Motor neuron (in vitro differentiated cells): ENCODE measurements at regions not wholly inside any gene's neighbourhood (a gene's known extent, or its start where the extent isn't known, plus 50 kb on each side); places are given as distances from the start of the nearest gene placed in this dataset.

Experiments
- ATAC-seq, 8 experiments: fragments of 200-7000 bp; cut with Tn5 transposase; replicated peaks in 6 of 8; 2 replicates each; pipeline ENCODE4 v1.8.0; 2021; ENCODE audit warnings: mild to moderate bottlenecking in 8 of 8, moderate library complexity in 8 of 8
- H3K27ac ChIP-seq, 2 donors: fragments of 250-450 bp; sonication (Bioruptor Pico); 2 replicates each; pipeline ENCODE4 v1.9.0; 2021; ENCODE audit warnings: antibody characterized with exemption in 2 of 2, mild to moderate bottlenecking in 2 of 2, moderate library complexity in 1 of 2
- H3K4me1 ChIP-seq, 2 donors: fragments of 250-450 bp; sonication (Bioruptor Pico); replicated peaks in 1 of 2; 2 replicates each; pipeline ENCODE4 v1.6.1; 2021; ENCODE audit warnings: antibody characterized with exemption in 2 of 2, mild to moderate bottlenecking in 2 of 2, moderate library complexity in 1 of 2
- H3K4me3 ChIP-seq, 5 donors: fragments of 250-450 bp; sonication (Bioruptor Pico); 2 replicates each; pipeline ENCODE4 v1.9.0; 2021; ENCODE audit warnings: antibody characterized with exemption in 5 of 5, mild to moderate bottlenecking in 5 of 5, moderate library complexity in 4 of 5
- WGBS, 10 experiments: fragments of 450-650 bp; shearing (Covaris generic); methylation state at CpG; one replicate each; pipeline ENCODE4 v1.0.0; 2022; 5-methylcytosine and 5-hydroxymethylcytosine counted together
- in situ Hi-C, 9 experiments: fragments of 400-800 bp; cut with MboI; loops; one replicate each; pipeline ENCODE4 v1.15.0; 2021; ENCODE audit warnings: low sequenced_read_pairs in 9 of 9, low pct_unique_long_range_greater_than_20kb in 2 of 9; ENCODE audit not compliant: unreplicated experiment in 9 of 9

- in situ Hi-C loops = no loop called here
- ATAC-seq = no peak
- no peak overlapping the region for H3K27ac ChIP-seq
- no peak overlapping the region for H3K4me3 ChIP-seq
- no peaks in the 10 kb centered on the region for H3K4me1 ChIP-seq
Observed at GRCh38 chr3:167188592-167188991, 191.5 kb downstream of the ZBBX start.

GRCh38 chr3:167187221-167187620, 192.9 kb downstream of the ZBBX start:
- H3K27ac ChIP-seq = no peak overlapping the region
- in situ Hi-C loops = no loop called here
- 0 to 100% (median 73%) methylated on average over 1 to 2 of the region's 2 CpGs; no CpG with 5 or more reads in 5 of the 10 experiments for WGBS, 10 experiments
- no peak for ATAC-seq
- H3K4me3 ChIP-seq = no peak overlapping the region
- no peaks in the 10 kb centered on the region for H3K4me1 ChIP-seq

- Histone ChIP-seq H3K4me3 (no peak overlapping the region), H3K4me1 (no peaks in the 10 kb centered on the region), H3K27ac (no peak overlapping the region)
- in situ Hi-C loops = no loop called here
- ATAC-seq = peak in 1 of 8 experiments; percentile 32
- 0 to 100% (median 87%) methylated on average over 1 to 3 of the region's 3 CpGs; no CpG with 5 or more reads in 3 of the 10 experiments for WGBS, 10 experiments
Observed at GRCh38 chr3:167184511-167184910, 195.6 kb downstream of the ZBBX start.

DNA sequence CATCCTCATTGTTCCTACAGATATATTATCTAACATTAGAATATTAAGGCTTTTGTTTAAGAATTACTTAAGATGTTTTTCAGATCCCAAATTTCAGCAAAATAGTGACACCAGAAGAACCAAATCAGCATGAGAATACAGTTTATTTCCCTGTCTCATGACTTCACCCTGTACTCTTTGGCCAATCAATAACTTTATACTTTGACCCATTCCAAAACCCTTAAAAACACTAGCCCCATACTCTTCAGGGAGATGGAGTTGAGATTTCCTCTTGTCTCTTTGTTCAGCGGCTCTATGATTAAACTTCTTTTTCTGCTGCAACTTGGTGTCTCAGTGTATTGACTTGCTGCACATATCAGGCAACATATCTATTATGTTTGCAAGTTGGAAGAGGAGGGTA, 207.7 kb downstream of the ZBBX start:
- in situ Hi-C loops = no loop called here
- Histone ChIP-seq H3K4me3 (no peak overlapping the region), H3K27ac (no peak overlapping the region), H3K4me1 (peaks cover 2 to 6% of the 10 kb centered on the region in 2 donors)
- ATAC-seq = no peak
- WGBS, 10 experiments = 0 to 100% (median 83%) methylated on average over 1 of the region's 1 CpG; no CpG with 5 or more reads in 3 of the 10 experiments

DNA sequence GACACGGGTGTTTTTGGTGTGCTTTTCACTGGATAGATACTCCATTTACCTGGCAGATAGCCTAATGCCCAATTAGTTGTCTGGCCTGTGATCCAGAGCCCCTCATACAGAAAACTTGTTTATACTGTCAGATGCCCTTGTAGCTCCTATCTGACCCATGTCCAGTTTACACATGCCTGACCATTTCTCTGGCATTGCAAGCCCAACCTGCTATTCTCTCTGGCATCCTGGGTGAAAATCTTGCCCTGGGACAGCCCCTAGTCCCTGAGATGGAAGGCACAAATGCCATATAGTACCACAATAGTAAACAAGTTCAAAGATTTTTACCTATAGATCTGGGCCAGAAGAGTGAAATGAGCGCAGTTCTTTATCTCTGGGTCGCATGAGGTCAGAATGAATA, 212.6 kb downstream of the ZBBX start:
- Histone ChIP-seq H3K27ac (no peak overlapping the region), H3K4me3 (no peak overlapping the region), H3K4me1 (peaks cover 3 to 6% of the 10 kb centered on the region in 2 donors)
- 20 to 100% (median 75%) methylated on average over 1 to 3 of the region's 3 CpGs; no CpG with 5 or more reads in 3 of the 10 experiments for WGBS, 10 experiments
- ATAC-seq = no peak
- in situ Hi-C loops = no loop called here

- Histone ChIP-seq H3K4me1 (peaks cover 3 to 6% of the 10 kb centered on the region in 2 donors), H3K27ac (no peak overlapping the region), H3K4me3 (no peak overlapping the region)
- 0 to 90% (median 30%) methylated on average over 1 to 4 of the region's 4 CpGs; no CpG with 5 or more reads in 1 of the 10 experiments for WGBS, 10 experiments
- in situ Hi-C loops = no loop called here
- peak in 1 of 8 experiments; percentile 38 for ATAC-seq
Observed at GRCh38 chr3:167166594-167167253, 213.4 kb downstream of the ZBBX start.

DNA sequence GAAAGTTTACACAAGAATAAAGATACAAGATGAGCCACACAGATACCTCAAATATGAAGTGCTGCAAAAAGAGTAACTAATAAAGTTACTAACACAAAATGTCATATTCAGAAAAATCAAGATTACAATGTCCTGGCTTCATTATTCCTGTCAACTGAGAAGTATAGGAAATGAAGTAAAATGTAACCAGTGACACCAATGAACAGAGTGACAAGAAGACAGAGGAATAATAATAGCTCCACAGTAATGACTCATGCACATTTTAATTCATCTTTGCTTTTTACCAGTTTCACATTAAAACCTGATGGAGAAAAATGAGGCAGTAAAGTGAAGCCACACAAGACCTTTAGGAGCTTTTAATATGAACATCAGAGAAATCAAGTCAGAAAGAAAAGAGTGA, 214.1 kb downstream of the ZBBX start:
- in situ Hi-C loops = no loop called here
- ATAC-seq = no peak
- Histone ChIP-seq H3K4me1 (peaks cover 3 to 6% of the 10 kb centered on the region in 2 donors), H3K4me3 (no peak overlapping the region), H3K27ac (no peak overlapping the region)

DNA sequence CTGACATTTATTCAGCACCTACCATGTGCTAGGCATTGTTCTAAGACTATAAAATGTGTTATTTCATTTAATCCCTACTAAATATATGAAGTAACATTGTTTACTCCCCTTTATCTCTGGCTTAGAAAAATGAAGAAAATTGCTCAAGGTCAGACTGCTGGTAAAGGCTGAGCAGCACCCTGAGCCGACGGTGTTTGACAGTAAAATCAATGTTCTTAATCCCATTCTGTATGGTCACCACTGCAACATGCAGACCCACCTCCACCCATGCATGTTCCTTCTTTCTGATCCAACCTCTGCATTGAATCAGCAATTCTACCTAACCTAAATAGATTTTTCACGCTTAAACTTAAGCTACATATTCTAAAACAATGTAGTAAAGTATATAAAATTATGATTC, 216.5 kb downstream of the ZBBX start:
- peaks cover 3 to 6% of the 10 kb centered on the region in 2 donors for H3K4me1 ChIP-seq
- 6 to 93% (median 78%) methylated on average over 1 to 3 of the region's 3 CpGs; no CpG with 5 or more reads in 1 of the 10 experiments for WGBS, 10 experiments
- no peak for ATAC-seq
- no peak overlapping the region for H3K27ac ChIP-seq
- in situ Hi-C loops = no loop called here
- no peak overlapping the region for H3K4me3 ChIP-seq

DNA sequence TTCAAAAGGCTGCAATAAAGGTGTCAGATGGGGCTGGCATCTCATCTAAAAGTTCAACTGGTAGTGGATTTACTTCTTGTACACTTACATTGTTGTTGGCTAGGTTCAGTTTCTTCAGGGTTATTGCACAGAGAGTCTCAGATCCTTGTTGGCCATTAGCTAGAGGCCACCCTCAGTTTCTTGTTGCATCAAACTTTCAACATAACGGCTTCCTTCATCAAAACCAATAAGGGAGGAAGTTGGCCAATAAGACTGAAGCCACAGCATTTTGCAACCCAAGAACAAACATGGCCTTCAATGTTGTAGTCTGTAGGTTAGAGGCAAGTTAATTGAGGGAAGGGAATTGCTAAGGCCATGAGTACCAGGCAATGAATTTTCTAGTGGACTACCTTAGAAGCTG, 218.0 kb downstream of the ZBBX start:
- Histone ChIP-seq H3K27ac (no peak overlapping the region), H3K4me3 (no peak overlapping the region), H3K4me1 (no peaks in the 10 kb centered on the region)
- no peak for ATAC-seq
- WGBS, 10 experiments = 7 to 100% (median 60%) methylated on average over 1 of the region's 1 CpG; no CpG with 5 or more reads in 6 of the 10 experiments
- in situ Hi-C loops = no loop called here

- WGBS, 10 experiments = 0 to 100% (median 50%) methylated on average over 1 of the region's 1 CpG; no CpG with 5 or more reads in 2 of the 10 experiments
- in situ Hi-C loops = no loop called here
- H3K4me1 ChIP-seq = no peaks in the 10 kb centered on the region
- no peak for ATAC-seq
- H3K4me3 ChIP-seq = no peak overlapping the region
- no peak overlapping the region for H3K27ac ChIP-seq
Observed at GRCh38 chr3:167160781-167161180, 219.3 kb downstream of the ZBBX start.

DNA sequence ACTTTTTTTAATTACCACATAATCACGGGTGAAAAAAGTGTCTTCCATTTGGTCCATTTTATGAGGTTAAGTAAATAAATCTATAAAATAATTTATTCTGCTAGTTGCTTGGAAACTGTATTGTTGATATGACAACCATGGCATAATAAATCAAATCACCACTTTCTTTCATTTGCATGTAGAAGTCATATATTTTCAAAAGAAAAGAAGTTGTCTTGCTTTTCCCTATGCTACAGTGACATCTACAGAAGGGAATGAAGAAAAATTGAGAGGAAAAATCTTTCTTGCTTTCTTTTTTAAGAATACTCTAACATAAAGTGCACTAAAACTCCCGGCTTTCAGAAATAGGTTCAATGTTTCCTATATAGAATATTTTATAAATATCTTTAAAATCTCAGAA, 228.5 kb downstream of the ZBBX start:
- ATAC-seq = no peak
- Histone ChIP-seq H3K4me1 (no peaks in the 10 kb centered on the region), H3K4me3 (no peak overlapping the region), H3K27ac (no peak overlapping the region)
- in situ Hi-C loops = no loop called here
- 0 to 97% (median 57%) methylated on average over 1 to 2 of the region's 2 CpGs for WGBS, 10 experiments

DNA sequence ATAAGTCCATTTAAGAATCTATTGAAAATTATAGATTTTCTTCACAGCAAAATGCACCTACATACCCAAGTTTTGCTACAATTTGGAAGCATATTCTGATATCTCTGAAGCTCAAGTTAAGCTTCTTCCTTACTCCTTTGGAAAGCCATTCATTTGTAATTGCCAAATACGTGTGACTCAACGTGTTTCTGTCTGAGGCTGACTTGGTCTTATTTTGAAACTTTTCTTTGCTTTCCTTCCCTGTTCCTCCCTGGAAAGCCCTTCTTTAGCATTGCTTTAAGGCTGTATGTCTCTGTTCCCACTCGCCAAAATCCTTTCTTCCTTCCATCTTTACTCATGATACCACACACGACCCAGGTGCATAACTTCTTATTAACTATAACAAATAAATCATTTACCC, 232.0 kb downstream of the ZBBX start:
- Histone ChIP-seq H3K27ac (no peak overlapping the region), H3K4me1 (no peaks in the 10 kb centered on the region), H3K4me3 (no peak overlapping the region)
- in situ Hi-C loops = no loop called here
- 0 to 100% (median 89%) methylated on average over 1 to 4 of the region's 4 CpGs; no CpG with 5 or more reads in 1 of the 10 experiments for WGBS, 10 experiments
- no peak for ATAC-seq

GRCh38 chr3:167146911-167147310, 233.2 kb downstream of the ZBBX start:
- WGBS, 10 experiments = 11 to 96% (median 73%) methylated on average over 1 to 3 of the region's 3 CpGs; no CpG with 5 or more reads in 1 of the 10 experiments
- in situ Hi-C loops = no loop called here
- Histone ChIP-seq H3K27ac (no peak overlapping the region), H3K4me3 (no peak overlapping the region), H3K4me1 (no peaks in the 10 kb centered on the region)
- ATAC-seq = peak in 1 of 8 experiments; percentile 12
